Vagina (tissue), 2 donors: ENCODE measurements at regions not wholly inside any gene's neighbourhood (a gene's known extent, or its start where the extent isn't known, plus 50 kb on each side); places are given as distances from the start of the nearest gene placed in this dataset.
"Not testable (repeated sequence)": the region's sequence is repeated elsewhere in the genome, so short reads cannot be mapped to it uniquely, and the experiment has no call there.

Experiments used
- DNase-seq, 2 donors: peaks; one replicate each; pipeline ENCODE4 v3.0.0-alpha.2; 2017; ENCODE audit errors: extremely low spot score in 2 of 2
- H3K27ac ChIP-seq: fragments of 200-600 bp; sonication (generic); one replicate; pipeline ENCODE4 v1.5.1; 2019
- H3K27me3 ChIP-seq: fragments of 200-600 bp; sonication (generic); one replicate; pipeline ENCODE4 v1.5.1; 2019
- H3K36me3 ChIP-seq, 2 donors: fragments of 200-600 bp; sonication (generic); one replicate each; pipeline ENCODE4 v1.5.1; 2017 to 2019
- H3K4me1 ChIP-seq: fragments of 200-600 bp; sonication (generic); one replicate; pipeline ENCODE4 v1.5.1; 2019
- H3K4me3 ChIP-seq, 2 donors: fragments of 200-600 bp; sonication (generic); 1 replicate in 1 of 2; 2 replicates in 1 of 2; pipeline ENCODE4 v1.5.1; 2016 to 2019
- H3K9me3 ChIP-seq: fragments of 200-600 bp; sonication (generic); one replicate; pipeline ENCODE4 v1.5.1; 2019
- CTCF ChIP-seq, 3 experiments: fragments of 450-650 bp in 2 of 3; fragments of 200-600 bp in 1 of 3; sonication (generic) in 1 of 3; IDR thresholded peaks; one replicate each; pipeline ENCODE4 v1.5.1; 2017 to 2019; ENCODE audit warnings: antibody characterized with exemption in 3 of 3, mild to moderate bottlenecking in 2 of 3, moderate library complexity in 2 of 3
- POLR2A ChIP-seq, 2 donors: fragments of 450-650 bp; IDR thresholded peaks; one replicate each; pipeline ENCODE4 v1.6.1; 2017; ENCODE audit warnings: antibody characterized with exemption in 2 of 2, mild to moderate bottlenecking in 2 of 2, moderate library complexity in 2 of 2
- POLR2AphosphoS5 ChIP-seq, 2 donors: sonication (generic); formaldehyde crosslinking; IDR thresholded peaks; one replicate each; pipeline ENCODE4 v1.9.0; 2017; ENCODE audit warnings: antibody characterized with exemption in 2 of 2, mild to moderate bottlenecking in 2 of 2, low read depth in 1 of 2; ENCODE audit not compliant: insufficient read depth in 1 of 2
- intact Hi-C: fragments of 100-400 bp; cut with DNase I; formaldehyde crosslinking; loops from one replicate; pipeline ENCODE4 v1.15.1; 2023

GRCh38 chr3:75235631-75236030 lies 428.5 kb upstream of the FRG2C start:
- intact Hi-C loops = no loop called here
- Histone ChIP-seq H3K4me3 (no peak overlapping the region), H3K9me3 (no peaks in the 10 kb centered on the region)

DNA sequence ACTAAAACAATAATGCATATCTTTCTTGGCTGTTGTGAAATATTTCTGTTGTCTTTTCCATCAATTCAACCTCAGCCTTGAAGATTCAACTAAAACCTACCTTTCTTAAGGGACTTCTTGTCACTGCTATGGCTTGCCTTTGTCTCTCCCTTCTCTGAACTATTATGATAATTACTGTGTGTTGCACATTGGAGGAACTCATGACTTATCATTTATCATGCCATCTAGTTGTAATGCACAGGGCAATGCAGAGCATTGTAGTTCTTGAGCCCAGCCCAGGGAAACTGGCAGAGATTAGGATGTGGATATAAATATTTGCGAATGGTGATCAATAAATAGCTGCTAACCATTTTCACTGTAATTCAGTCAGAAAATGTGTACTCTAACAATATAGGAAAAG lies 427.1 kb upstream of the FRG2C start:
- no peak for TF ChIP-seq POLR2AphosphoS5 (IDR thresholded peaks at IDR 0.05; ENCODE audit: insufficient read depth in 1 of 2, low read depth in 1 of 2)
- Histone ChIP-seq H3K9me3 (no peaks in the 10 kb centered on the region), H3K27me3 (no peaks in the 10 kb centered on the region), H3K4me1 (no peaks in the 10 kb centered on the region), H3K36me3 (no peaks in the 10 kb centered on the region), H3K27ac (no peak overlapping the region), H3K4me3 (no peak overlapping the region)
- DNase-seq = no peak
- intact Hi-C loops = no loop called here

More at GRCh38 chr3:75235631-75236030, 428.5 kb upstream of the FRG2C start:
- no peak overlapping the region for H3K27ac ChIP-seq
- no peaks in the 10 kb centered on the region for H3K36me3 ChIP-seq
- no peaks in the 10 kb centered on the region for H3K27me3 ChIP-seq
- H3K4me1 ChIP-seq = no peaks in the 10 kb centered on the region
- no peak for DNase-seq
- TF ChIP-seq POLR2A (IDR thresholded peaks at IDR 0.05) (no peak), CTCF (IDR thresholded peaks at IDR 0.05) (no peak), POLR2AphosphoS5 (IDR thresholded peaks at IDR 0.05; ENCODE audit: insufficient read depth in 1 of 2, low read depth in 1 of 2) (no peak)

- H3K4me3 ChIP-seq = no peak overlapping the region
- TF ChIP-seq CTCF (IDR thresholded peaks at IDR 0.05) (no peak), POLR2AphosphoS5 (IDR thresholded peaks at IDR 0.05; ENCODE audit: insufficient read depth in 1 of 2, low read depth in 1 of 2) (no peak), POLR2A (IDR thresholded peaks at IDR 0.05) (no peak)
- DNase-seq = no peak
- H3K27me3 ChIP-seq = no peaks in the 10 kb centered on the region
- no peaks in the 10 kb centered on the region for H3K9me3 ChIP-seq
- no peaks in the 10 kb centered on the region for H3K36me3 ChIP-seq
- intact Hi-C loops = no loop called here
- H3K4me1 ChIP-seq = no peaks in the 10 kb centered on the region
- H3K27ac ChIP-seq = no peak overlapping the region
These were observed 426.7 kb upstream of the FRG2C start for GRCh38 chr3:75237477-75237876.

- H3K27ac ChIP-seq, H3K27me3 ChIP-seq, H3K4me3 ChIP-seq, DNase-seq, H3K9me3 ChIP-seq, H3K36me3 ChIP-seq, intact Hi-C loops, H3K4me1 ChIP-seq: not testable (repeated sequence)
These were observed 422.7 kb upstream of the FRG2C start for GRCh38 chr3:75241226-75241962.

DNA sequence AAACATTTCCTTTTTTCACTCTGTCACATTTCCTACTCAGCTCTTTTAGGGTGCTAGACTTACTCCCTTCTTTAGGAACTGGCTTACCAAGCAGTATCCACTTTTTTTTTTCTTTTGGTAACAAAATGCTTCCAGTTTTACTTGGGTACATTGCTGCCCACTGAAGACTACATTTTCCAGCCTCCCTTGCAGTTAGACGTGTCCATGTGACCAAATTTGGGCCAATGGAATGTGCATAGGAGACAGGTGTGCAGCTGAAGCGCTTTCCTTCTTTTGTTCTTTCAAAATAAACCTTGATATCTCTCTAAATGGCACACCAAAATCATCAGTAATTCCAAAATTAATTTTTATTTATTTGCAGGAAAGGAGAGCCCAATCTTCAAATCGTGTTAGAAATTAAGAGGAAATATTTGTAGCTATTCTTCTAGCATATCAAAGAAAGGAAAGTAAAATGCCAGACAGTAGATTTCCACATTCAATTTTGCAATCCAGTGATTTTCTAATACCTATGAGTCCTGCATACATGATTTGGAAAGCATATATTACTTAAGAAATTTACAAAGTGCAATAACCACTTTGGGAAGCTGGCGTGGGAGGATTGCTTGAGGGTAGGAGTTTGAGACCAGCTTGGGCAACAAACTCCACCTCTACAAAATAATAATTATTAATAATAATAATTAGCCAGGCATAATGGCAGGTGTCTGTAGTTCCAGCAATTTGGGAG lies 422.0 kb upstream of the FRG2C start:
- H3K4me1 ChIP-seq = no peaks in the 10 kb centered on the region
- H3K36me3 ChIP-seq = no peaks in the 10 kb centered on the region
- no peak for TF ChIP-seq POLR2A (IDR thresholded peaks at IDR 0.05)
- no peak for TF ChIP-seq CTCF (IDR thresholded peaks at IDR 0.05)
- TF ChIP-seq POLR2AphosphoS5 (IDR thresholded peaks at IDR 0.05; ENCODE audit: insufficient read depth in 1 of 2, low read depth in 1 of 2) = no peak
- no peak for DNase-seq
- intact Hi-C loops = no loop called here
- no peaks in the 10 kb centered on the region for H3K27me3 ChIP-seq
- no peaks in the 10 kb centered on the region for H3K9me3 ChIP-seq
- no peak overlapping the region for H3K27ac ChIP-seq
- no peak overlapping the region for H3K4me3 ChIP-seq

- H3K4me3 ChIP-seq = no peak overlapping the region
- TF ChIP-seq CTCF (IDR thresholded peaks at IDR 0.05) = no peak
- no peak for TF ChIP-seq POLR2A (IDR thresholded peaks at IDR 0.05)
- no peak for TF ChIP-seq POLR2AphosphoS5 (IDR thresholded peaks at IDR 0.05; ENCODE audit: insufficient read depth in 1 of 2, low read depth in 1 of 2)
- no peaks in the 10 kb centered on the region for H3K27me3 ChIP-seq
- DNase-seq = no peak
- H3K36me3 ChIP-seq = no peaks in the 10 kb centered on the region
- H3K27ac ChIP-seq = no peak overlapping the region
- H3K4me1 ChIP-seq = no peaks in the 10 kb centered on the region
- H3K9me3 ChIP-seq = no peaks in the 10 kb centered on the region
- intact Hi-C loops = no loop called here
These were observed 415.2 kb upstream of the FRG2C start for GRCh38 chr3:75248974-75249373.
